Cardiac fibroblast (primary cell): ENCODE measurements at regions not wholly inside any gene's neighbourhood (a gene's known extent, or its start where the extent isn't known, plus 50 kb on each side); places are given as distances from the start of the nearest gene placed in this dataset.

Experiments used
- DNase-seq, 2 donors: peaks; one replicate each; pipeline versions ENCODE4 v3.0.0 to v3.0.0-alpha.2; 2010; ENCODE audit warnings: low read depth in 2 of 2
- H3K4me3 ChIP-seq, 2 donors: replicated peaks in 1 of 2; 1 replicate in 1 of 2; 2 replicates in 1 of 2; pipeline ENCODE4 v1.5.1; 2011; ENCODE audit warnings: low read depth in 2 of 2, low read length in 2 of 2, mild to moderate bottlenecking in 2 of 2, moderate library complexity in 1 of 2
- CTCF ChIP-seq: IDR thresholded peaks from one replicate; pipeline ENCODE4 v1.5.1; 2011; ENCODE audit warnings: low read depth, mild to moderate bottlenecking, low read length, inconsistent platforms

- no peak for DNase-seq
- TF ChIP-seq CTCF = no peak
- no peak overlapping the region for H3K4me3 ChIP-seq
These were observed 1096.4 kb downstream of the TBC1D22A start for GRCh38 chr22:47858773-47859306.

- no peak for DNase-seq
- no peak for TF ChIP-seq CTCF
- no peak overlapping the region for H3K4me3 ChIP-seq
These were observed 1092.2 kb downstream of the TBC1D22A start for GRCh38 chr22:47854680-47855079.

- no peak overlapping the region for H3K4me3 ChIP-seq
- no peak for DNase-seq
- no peak for TF ChIP-seq CTCF
These were observed 1091.8 kb downstream of the TBC1D22A start for GRCh38 chr22:47854251-47854650.

- no peak for DNase-seq
- no peak overlapping the region for H3K4me3 ChIP-seq
- TF ChIP-seq CTCF = no peak
These were observed 1091.3 kb downstream of the TBC1D22A start for GRCh38 chr22:47853750-47854149.

- no peak overlapping the region for H3K4me3 ChIP-seq
- no peak for DNase-seq
- TF ChIP-seq CTCF = no peak
These were observed 1089.1 kb downstream of the TBC1D22A start for GRCh38 chr22:47851586-47851985.

- TF ChIP-seq CTCF = no peak
- no peak overlapping the region for H3K4me3 ChIP-seq
- DNase-seq = no peak
These were observed 1088.2 kb downstream of the TBC1D22A start for GRCh38 chr22:47850644-47851151.

GRCh38 chr22:47849576-47849975 is 1087.1 kb downstream of the TBC1D22A start:
- DNase-seq = no peak
- no peak for TF ChIP-seq CTCF
- no peak overlapping the region for H3K4me3 ChIP-seq
